ENCODE measurements at regions not wholly inside any gene's neighbourhood (a gene's known extent, or its start where the extent isn't known, plus 50 kb on each side); places are given as distances from the start of the nearest gene placed in this dataset.
A peak's percentile ranks its signal among the peaks of the same experiment; 100 is the strongest.

GRCh38 chr11:115874843-115875242 is 370.6 kb upstream of the CADM1 start:
- Histone ChIP-seq H3K9me3 (no peaks in the 10 kb centered on the region), H3K36me3 (ENCODE audit: low read depth) (no peaks in the 10 kb centered on the region), H3K4me3 (no peak overlapping the region), H3K4me1 (ENCODE audit: low read depth) (no peaks in the 10 kb centered on the region)
- ATAC-seq: no peak
- DNase-seq: no peak
- intact Hi-C loops (cut with DNase I, micrococcal nuclease): no loop called here
- no peak for TF ChIP-seq CTCF (IDR thresholded peaks at IDR 0.05)

DNA sequence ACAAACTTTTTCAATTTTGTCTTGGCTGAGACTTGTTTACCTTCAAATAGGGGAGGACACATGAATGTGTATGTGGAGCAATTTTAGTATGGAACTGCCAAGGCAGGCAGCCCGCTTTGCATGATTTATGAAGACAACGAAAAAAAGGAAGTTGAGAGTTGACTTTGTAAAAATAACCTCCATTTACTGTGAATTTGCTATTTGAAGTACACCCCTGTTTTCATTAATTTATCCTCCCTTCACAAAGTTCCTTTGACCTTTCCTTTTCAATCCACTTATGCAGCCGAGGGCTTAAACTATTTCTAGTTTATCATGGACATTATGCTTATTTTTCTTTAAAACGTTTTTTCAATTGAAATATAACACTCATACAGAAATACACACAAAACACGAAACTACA is 369.6 kb upstream of the CADM1 start:
- ATAC-seq: no peak
- H3K4me1 ChIP-seq (ENCODE audit: low read depth): no peaks in the 10 kb centered on the region
- H3K4me3 ChIP-seq: no peak overlapping the region
- intact Hi-C loops (cut with DNase I, micrococcal nuclease): no loop called here
- no peak for TF ChIP-seq CTCF (IDR thresholded peaks at IDR 0.05)
- no peaks in the 10 kb centered on the region for H3K36me3 ChIP-seq (ENCODE audit: low read depth)
- no peaks in the 10 kb centered on the region for H3K9me3 ChIP-seq
- no peak for DNase-seq

- DNase-seq (no peak), ATAC-seq (no peak)
- intact Hi-C loops (cut with DNase I, micrococcal nuclease): no loop called here
Observed at GRCh38 chr11:115872416-115872815, 368.2 kb upstream of the CADM1 start.

GRCh38 chr11:115871161-115871760 is 367.0 kb upstream of the CADM1 start:
- H3K4me3 ChIP-seq: no peak overlapping the region
- no peak for DNase-seq
- intact Hi-C loops (cut with DNase I, micrococcal nuclease): no loop called here
- ATAC-seq: no peak
- no peaks in the 10 kb centered on the region for H3K36me3 ChIP-seq (ENCODE audit: low read depth)
- no peaks in the 10 kb centered on the region for H3K9me3 ChIP-seq
- no peaks in the 10 kb centered on the region for H3K4me1 ChIP-seq (ENCODE audit: low read depth)
- no peak for TF ChIP-seq CTCF (IDR thresholded peaks at IDR 0.05)

More at GRCh38 chr11:115872416-115872815, 368.2 kb upstream of the CADM1 start:
- Histone ChIP-seq H3K4me3 (no peak overlapping the region), H3K9me3 (no peaks in the 10 kb centered on the region), H3K4me1 (ENCODE audit: low read depth) (no peaks in the 10 kb centered on the region), H3K36me3 (ENCODE audit: low read depth) (no peaks in the 10 kb centered on the region)
- no peak for TF ChIP-seq CTCF (IDR thresholded peaks at IDR 0.05)

- TF ChIP-seq CTCF (IDR thresholded peaks at IDR 0.05): no peak
- Histone ChIP-seq H3K9me3 (no peaks in the 10 kb centered on the region), H3K4me1 (ENCODE audit: low read depth) (no peaks in the 10 kb centered on the region), H3K4me3 (no peak overlapping the region), H3K36me3 (ENCODE audit: low read depth) (no peaks in the 10 kb centered on the region)
- ATAC-seq (peak; percentile 66), DNase-seq (peak; percentile 24 to 36 (median 30))
- intact Hi-C loops (cut with DNase I, micrococcal nuclease): no loop called here
Observed at GRCh38 chr11:115869780-115870431, 365.7 kb upstream of the CADM1 start.
